D721Med (cell line): ENCODE measurements at regions not wholly inside any gene's neighbourhood (a gene's known extent, or its start where the extent isn't known, plus 50 kb on each side); places are given as distances from the start of the nearest gene placed in this dataset.

ENCODE experiments used
- DNase-seq: peaks from one replicate; pipeline ENCODE4 v3.0.0; 2011; ENCODE audit warnings: low spot score; ENCODE audit not compliant: insufficient read length
- FAIRE-seq: peaks from 2 replicates; lab custom pipeline; 2011; peaks lifted over from hg19 to GRCh38; lab: Jason Lieb, UNC
- TF ChIP-seq, protein P1 (sequence below): IDR thresholded peaks from 2 replicates; pipeline ENCODE4 v1.5.1; 2012; ENCODE audit warnings: mild to moderate bottlenecking, control low read depth; ENCODE audit not compliant: insufficient read depth; ENCODE audit errors: missing control alignments

DNA sequence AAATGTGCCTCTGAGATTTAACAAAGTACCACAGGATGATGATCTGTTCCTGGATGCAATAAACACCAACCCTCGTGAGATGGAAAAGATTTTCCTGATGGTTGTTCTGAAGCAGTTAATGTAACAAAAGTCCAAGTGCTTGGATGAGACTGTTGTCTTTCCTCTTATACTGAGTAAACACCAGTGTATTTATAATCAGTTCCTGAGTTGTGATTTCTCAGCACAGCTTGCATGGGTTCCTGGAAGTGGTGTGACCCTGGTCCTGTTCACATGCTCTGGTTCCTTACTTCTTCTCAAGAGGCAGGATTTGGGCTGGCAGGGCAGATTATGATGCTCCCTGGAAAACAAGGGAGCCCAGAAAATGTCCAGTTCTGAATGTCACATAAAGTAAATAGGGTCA, 208.2 kb upstream of the USP24 start:
- TF ChIP-seq, protein P1, sequence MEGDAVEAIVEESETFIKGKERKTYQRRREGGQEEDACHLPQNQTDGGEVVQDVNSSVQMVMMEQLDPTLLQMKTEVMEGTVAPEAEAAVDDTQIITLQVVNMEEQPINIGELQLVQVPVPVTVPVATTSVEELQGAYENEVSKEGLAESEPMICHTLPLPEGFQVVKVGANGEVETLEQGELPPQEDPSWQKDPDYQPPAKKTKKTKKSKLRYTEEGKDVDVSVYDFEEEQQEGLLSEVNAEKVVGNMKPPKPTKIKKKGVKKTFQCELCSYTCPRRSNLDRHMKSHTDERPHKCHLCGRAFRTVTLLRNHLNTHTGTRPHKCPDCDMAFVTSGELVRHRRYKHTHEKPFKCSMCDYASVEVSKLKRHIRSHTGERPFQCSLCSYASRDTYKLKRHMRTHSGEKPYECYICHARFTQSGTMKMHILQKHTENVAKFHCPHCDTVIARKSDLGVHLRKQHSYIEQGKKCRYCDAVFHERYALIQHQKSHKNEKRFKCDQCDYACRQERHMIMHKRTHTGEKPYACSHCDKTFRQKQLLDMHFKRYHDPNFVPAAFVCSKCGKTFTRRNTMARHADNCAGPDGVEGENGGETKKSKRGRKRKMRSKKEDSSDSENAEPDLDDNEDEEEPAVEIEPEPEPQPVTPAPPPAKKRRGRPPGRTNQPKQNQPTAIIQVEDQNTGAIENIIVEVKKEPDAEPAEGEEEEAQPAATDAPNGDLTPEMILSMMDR, result no peak
- DNase-seq (no peak), FAIRE-seq (no peak)

DNA sequence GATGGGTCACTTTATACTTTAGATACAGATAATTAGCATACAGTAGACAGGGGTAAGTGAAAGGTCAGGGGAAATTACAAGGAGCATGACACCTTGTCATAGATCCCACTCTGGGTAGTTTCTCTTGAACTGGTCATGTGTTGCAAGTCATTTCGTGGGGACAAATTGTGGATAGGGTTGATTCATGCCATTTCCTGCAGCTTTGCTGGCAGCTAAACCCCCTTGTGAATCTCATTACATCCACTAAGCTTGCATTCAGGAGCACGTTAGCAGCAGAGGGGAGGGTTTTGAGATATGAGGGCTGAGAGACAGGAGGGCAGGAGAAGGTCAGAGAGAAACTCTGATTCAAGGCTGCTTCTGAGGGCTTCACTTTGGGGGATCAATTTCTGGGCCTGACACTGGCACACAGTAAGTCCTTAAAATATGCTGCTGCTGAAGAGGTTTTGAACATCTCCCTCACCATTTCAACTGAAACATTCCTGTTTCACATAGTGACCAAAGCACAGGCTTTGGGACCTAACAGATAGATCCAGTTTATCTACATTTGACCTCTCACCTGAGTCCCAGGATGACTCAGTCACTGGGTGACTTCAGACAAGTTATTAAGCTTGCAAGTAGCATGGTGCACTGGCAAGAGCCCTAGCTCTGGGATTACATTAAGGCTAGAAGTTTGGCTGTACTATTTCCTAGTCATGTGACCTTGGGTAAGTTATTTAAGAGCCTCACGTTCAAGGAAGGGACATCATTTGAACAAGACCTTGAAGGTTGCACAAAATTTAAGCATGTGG, 206.0 kb upstream of the USP24 start:
- FAIRE-seq (no peak), DNase-seq (no peak)
- TF ChIP-seq, protein P1, result no peak

DNA sequence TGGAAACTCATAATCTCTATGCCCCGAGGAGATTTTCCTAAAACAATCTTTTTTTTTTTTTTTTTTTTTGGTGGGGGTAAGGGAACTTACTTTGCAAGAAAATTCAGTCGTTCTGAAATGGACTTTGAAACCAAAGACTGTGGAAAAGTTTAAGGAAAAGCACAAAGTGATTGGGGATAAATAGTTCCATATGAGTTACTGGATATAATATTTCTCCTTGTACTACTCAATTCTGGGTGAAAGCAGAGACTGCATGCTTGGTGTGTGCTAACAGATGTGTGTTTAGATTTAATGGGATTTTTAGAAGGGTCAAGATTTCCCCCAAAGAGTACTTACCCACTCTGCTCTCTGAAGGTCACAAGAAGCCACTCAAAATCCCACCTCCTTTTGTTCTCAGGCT, 204.9 kb upstream of the USP24 start:
- DNase-seq (no peak), FAIRE-seq (no peak)
- TF ChIP-seq, protein P1, result no peak

DNA sequence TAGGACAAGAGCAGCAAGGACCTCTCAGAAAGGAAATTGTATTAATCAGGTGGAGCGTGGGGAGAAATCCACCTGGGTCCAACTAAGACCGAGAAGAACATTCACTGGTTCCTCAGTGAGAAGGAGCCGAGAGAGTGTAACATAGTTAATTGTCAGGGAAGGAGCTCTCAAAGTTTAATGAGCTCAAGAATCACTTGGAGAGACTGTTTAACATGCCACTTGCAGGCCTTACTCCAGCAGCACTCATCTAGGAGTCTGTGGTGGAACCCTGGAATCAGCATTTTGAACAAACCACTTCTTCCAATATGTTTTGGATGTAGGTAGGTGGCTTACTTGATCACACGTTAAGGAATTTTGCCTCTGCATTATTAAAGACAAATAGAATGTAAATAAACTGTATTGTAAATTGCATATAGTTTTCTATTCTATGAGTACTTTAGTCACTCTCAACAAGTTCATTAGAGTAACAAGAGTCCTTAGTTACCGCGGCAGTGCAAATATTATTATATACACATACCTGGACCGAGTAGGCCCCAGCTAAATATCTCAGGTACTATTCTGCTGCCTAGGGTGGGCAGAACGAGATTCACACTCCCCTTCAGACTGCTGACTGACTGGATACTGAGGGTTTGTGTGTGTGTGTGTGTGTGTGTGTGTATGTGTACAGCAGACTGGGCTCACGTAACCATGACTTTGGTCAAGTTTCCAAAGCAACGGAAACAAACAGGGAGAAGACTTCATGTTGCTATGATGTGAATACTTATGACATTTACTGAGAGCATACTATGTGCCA, 203.2 kb upstream of the USP24 start:
- TF ChIP-seq, protein P1, result no peak
- no peak for FAIRE-seq
- no peak for DNase-seq

DNA sequence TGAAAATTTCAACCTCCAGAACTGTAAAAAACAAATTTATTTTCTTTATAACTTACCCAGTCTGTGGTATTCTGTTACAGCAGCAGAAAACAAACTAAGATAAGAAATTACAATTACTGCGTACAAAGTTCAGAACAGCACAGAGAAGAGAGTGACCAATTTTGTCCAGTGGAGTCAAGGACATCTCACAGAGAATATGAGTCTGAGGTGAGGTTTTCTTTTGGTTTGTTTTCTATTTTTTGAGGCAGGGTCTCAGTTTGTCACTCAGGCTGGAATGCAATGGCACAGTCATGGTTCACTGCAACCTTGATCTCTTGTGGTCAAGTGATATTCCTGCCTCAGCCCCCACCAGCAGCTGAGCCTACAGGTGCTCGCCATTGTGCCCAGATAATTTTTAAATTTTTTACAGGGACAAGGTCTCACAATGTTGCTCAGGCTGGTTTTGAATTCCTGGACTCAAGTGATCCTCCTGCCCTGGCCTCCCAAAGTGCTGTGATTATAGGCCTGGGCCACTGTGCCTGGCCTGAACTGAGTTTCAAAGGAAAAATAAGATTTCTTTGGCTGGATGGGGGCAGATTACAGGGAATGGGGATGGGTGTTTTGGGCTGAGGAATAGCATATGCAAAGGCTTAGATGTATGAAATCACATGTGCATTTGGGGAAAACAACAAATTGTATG, 201.1 kb upstream of the USP24 start:
- TF ChIP-seq, protein P1, result no peak
- DNase-seq (no peak), FAIRE-seq (no peak)

DNA sequence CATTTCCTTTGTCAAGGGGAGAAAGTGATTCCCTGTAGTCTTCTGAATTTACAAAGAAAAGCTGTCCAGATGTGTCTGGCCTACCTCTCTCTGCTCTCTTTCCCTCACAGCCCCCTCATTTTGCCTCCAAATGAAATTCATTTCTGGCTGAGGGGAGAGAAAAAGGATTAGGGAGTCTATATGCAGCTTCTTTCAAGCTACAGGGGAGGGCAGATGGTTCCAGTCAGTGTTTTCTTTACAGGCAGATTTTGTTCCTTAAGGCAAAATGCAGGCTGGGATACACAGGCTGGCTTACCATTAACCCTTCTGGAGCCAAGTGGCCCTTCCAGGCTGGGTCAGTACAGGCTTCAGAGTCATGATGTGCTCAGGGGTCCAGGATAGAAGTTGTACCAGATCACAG, 198.1 kb upstream of the USP24 start:
- TF ChIP-seq, protein P1, result no peak
- FAIRE-seq (no peak), DNase-seq (no peak)
